Brain microvascular endothelial cell (primary cell): ENCODE measurements at regions not wholly inside any gene's neighbourhood (a gene's known extent, or its start where the extent isn't known, plus 50 kb on each side); places are given as distances from the start of the nearest gene placed in this dataset.

Experiments
- DNase-seq: peaks from one replicate; pipeline ENCODE4 v3.0.0-alpha.2; 2020
- H3K27ac ChIP-seq: fragments of 250-450 bp; sonication (Bioruptor Pico); 2 replicates; pipeline ENCODE4 v1.5.1; 2020; ENCODE audit warnings: mild to moderate bottlenecking, moderate library complexity
- H3K27me3 ChIP-seq: fragments of 250-450 bp; sonication (Bioruptor Pico); replicated peaks from 2 replicates; pipeline ENCODE4 v1.5.1; 2020; ENCODE audit warnings: mild to moderate bottlenecking
- H3K36me3 ChIP-seq: fragments of 250-450 bp; sonication (Bioruptor Pico); replicated peaks from 2 replicates; pipeline ENCODE4 v1.5.1; 2020; ENCODE audit warnings: mild to moderate bottlenecking
- H3K4me3 ChIP-seq: 2 replicates; pipeline ENCODE4 v1.5.1; 2011; ENCODE audit warnings: low read depth, mild to moderate bottlenecking, control low read depth, low read length, moderate library complexity
- in situ Hi-C: cut with HindIII; loops from 2 replicates; pipeline ENCODE4 v1.10.0; 2017; ENCODE audit warnings: low sequenced_read_pairs, low pct_ligation_motif_present
- TF ChIP-seq, protein P1 (sequence below): IDR thresholded peaks from 2 replicates; pipeline ENCODE4 v1.5.1; 2011; ENCODE audit warnings: low read depth, mild to moderate bottlenecking, moderate library complexity, low read length, control low read depth, inconsistent platforms; ENCODE audit errors: missing control alignments

DNA sequence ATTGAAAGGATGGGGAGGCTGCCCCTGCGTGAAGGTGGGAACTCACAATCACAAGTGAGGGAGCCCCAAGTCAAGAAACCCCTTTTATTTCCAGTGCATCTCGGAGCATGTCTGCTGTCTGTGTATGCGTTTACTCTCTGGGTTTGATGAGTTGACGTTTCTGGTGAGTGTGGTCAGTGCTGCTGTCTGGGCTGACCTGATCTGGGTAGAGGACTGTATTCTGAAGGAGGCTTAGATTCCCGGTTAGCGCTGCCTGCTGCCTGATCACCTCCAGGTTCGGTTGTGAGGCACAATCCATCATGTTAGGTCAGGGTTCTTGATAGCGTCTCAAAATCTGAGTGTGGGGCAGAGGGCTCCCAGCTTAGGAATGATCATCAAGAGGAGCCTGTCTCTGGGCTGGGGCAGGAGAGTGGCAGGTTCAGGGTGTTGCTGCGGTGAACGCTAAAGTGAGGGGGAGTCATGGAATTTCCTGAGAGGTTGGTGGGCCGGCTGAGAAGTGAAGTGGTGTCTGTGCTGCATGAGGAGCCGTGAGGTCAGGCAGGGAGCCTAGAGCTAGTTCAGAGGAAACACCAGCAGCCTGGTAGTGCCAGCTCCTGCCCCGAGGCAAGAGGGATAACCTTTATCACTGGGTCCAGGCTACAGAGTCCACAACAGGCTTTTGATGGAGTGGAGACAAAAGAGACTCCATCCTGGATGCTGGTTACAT, 225.3 kb upstream of the CST7 start:
- Histone ChIP-seq H3K27ac (no peak overlapping the region), H3K4me3 (no peak overlapping the region), H3K36me3 (no peaks in the 10 kb centered on the region), H3K27me3 (no peaks in the 10 kb centered on the region)
- in situ Hi-C loops, result no loop called here
- TF ChIP-seq, protein P1, sequence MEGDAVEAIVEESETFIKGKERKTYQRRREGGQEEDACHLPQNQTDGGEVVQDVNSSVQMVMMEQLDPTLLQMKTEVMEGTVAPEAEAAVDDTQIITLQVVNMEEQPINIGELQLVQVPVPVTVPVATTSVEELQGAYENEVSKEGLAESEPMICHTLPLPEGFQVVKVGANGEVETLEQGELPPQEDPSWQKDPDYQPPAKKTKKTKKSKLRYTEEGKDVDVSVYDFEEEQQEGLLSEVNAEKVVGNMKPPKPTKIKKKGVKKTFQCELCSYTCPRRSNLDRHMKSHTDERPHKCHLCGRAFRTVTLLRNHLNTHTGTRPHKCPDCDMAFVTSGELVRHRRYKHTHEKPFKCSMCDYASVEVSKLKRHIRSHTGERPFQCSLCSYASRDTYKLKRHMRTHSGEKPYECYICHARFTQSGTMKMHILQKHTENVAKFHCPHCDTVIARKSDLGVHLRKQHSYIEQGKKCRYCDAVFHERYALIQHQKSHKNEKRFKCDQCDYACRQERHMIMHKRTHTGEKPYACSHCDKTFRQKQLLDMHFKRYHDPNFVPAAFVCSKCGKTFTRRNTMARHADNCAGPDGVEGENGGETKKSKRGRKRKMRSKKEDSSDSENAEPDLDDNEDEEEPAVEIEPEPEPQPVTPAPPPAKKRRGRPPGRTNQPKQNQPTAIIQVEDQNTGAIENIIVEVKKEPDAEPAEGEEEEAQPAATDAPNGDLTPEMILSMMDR, result no peak
- no peak for DNase-seq

DNA sequence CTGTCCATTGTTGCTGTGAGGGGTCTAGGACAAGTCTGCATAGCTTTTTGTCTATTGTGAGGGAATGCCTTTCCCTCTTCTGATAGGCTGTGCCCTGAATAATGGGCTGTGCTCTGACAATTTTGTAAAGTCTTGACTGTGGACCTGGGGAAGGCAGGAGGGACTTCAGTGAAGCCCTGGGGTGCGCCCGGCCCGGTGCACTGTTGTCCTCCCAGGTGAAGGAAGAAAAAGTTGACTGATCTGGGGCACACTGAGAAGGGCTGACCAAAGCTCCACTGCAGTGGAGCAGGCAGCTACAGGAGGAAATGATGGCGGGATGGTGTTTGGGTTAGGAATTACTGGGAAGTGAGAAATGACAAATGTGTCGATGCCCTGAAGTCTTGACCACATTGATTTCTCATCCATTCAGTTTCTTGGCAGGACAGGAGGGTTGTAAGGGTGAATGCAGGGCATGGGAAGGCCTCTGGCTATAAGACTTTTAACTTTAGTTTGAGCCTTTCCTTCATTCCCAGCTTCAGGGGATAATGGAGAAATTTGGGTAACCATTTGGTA, 224.0 kb upstream of the CST7 start:
- no peak for DNase-seq
- Histone ChIP-seq H3K36me3 (no peaks in the 10 kb centered on the region), H3K27me3 (no peaks in the 10 kb centered on the region), H3K27ac (no peak overlapping the region), H3K4me3 (no peak overlapping the region)
- in situ Hi-C loops, result no loop called here
- TF ChIP-seq, protein P1, result no peak

DNA sequence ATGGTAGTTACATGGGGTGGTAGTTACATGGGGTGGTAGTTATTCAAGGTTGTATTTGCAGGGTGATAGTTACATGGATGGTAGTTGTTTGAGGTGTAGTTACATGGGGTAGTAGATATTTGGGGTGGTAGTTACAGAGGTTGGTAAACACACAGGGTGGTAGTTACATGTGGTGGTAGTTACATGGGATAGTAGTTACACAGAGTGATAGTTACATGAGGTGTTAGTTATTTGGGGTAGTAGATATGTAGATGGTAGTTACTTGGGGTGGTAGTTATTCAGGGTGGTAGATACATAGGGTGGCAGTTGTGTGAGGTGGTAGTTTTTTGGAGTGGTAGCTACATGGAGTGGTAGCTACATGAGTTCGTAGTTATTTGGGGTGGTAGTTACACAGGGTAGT, 221.3 kb upstream of the CST7 start:
- TF ChIP-seq, protein P1, result no peak
- Histone ChIP-seq H3K4me3 (no peak overlapping the region), H3K36me3 (no peaks in the 10 kb centered on the region), H3K27me3 (no peaks in the 10 kb centered on the region), H3K27ac (no peak overlapping the region)
- in situ Hi-C loops, result no loop called here
- no peak for DNase-seq

DNA sequence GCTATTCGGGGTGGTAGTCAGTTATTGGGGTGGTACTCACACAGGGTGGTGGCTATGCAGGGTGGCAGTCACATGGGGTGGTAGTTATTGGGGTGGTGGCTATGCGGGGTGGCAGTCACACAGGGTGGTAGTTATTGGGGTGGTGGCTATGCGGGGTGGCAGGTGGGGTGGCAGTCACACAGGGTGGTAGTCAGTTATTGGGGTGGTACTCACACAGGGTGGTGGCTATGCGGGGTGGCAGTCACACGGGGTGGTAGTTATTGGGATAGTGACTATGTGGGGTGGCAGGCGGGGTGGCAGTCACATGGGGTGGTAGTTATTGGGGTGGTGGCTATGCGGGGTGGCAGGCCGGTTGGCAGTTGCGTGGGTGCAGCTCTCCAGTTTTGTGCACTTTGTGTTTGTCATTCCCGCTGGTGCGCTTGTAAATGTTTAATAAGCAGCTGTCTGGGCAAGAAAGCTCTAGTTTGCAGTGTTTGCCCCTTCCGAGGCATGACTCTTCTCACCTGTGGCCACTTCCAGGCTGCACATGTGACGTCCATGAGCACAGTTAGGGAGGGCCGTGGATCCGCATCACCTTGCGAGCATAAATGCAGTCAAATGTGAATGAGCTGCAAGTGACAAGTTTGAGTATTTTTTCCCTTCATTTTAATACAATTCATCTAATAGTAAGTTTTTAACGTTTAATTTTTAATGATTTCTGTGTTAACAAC, 219.0 kb upstream of the CST7 start:
- H3K36me3 ChIP-seq, result no peaks in the 10 kb centered on the region
- in situ Hi-C loops, result no loop called here
- no peak for DNase-seq
- H3K27me3 ChIP-seq, result no peaks in the 10 kb centered on the region
- no peak overlapping the region for H3K27ac ChIP-seq
- H3K4me3 ChIP-seq, result no peak overlapping the region
- TF ChIP-seq, protein P1, result no peak

DNA sequence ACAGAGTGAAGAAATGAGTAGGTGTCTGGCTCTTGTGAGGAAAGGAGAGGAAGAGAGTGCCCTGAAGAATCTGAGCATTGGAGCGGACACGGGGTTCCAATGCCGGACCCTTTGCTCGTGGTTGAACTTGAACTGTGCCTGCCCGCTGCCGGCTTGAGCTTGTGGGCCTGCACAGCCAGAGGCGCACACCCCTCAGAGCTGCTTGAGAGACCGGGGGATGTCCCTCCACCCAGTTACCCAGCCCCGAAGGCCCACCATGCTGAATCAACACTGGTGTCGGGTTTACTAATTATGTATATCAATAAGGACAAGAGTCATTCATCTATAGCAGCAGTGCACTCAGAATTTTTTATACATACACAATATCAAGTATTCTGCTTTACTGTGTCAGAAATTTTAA, 218.3 kb upstream of the CST7 start:
- in situ Hi-C loops, result no loop called here
- TF ChIP-seq, protein P1, result no peak

More for the DNA sequence above, 218.3 kb upstream of the CST7 start:
- no peak overlapping the region for H3K27ac ChIP-seq
- no peaks in the 10 kb centered on the region for H3K27me3 ChIP-seq
- H3K36me3 ChIP-seq, result no peaks in the 10 kb centered on the region
- H3K4me3 ChIP-seq, result no peak overlapping the region
- DNase-seq, result no peak
